ENCODE measurements at regions not wholly inside any gene's neighbourhood (a gene's known extent, or its start where the extent isn't known, plus 50 kb on each side); places are given as distances from the start of the nearest gene placed in this dataset.
"Not testable (repeated sequence)": the region's sequence is repeated elsewhere in the genome, so short reads cannot be mapped to it uniquely, and the experiment has no call there.

- intact Hi-C loops (cut with DNase I; ENCODE audit: low total_unique reads), result no loop called here
- peaks cover 0 to 22% (median 6%) of the 10 kb centered on the region in 4 donors for H3K9me3 ChIP-seq
- DNase-seq, result no peak
- H3K36me3 ChIP-seq, result no peaks in the 10 kb centered on the region
- H3K4me3 ChIP-seq, result no peak overlapping the region
- TF ChIP-seq CTCF (IDR thresholded peaks at IDR 0.05) (no peak), POLR2A (IDR thresholded peaks at IDR 0.05) (no peak), POLR2AphosphoS5 (IDR thresholded peaks at IDR 0.05) (no peak), EP300 (IDR thresholded peaks at IDR 0.05) (no peak)
- H3K4me1 ChIP-seq, result no peaks in the 10 kb centered on the region
- 78 to 92% (median 89%) methylated on average over 3 of the region's 3 CpGs for WGBS, 5 donors
- no peaks in the 10 kb centered on the region for H3K27me3 ChIP-seq
- H3K27ac ChIP-seq, result no peak overlapping the region
Measured at GRCh38 chr7:19958309-19958896, 185.0 kb upstream of the TMEM196 start.

- DNase-seq, result no peak
- WGBS, 5 donors, result 64 to 96% (median 86%) methylated on average over 1 of the region's 1 CpG
- no peak overlapping the region for H3K27ac ChIP-seq
- no peaks in the 10 kb centered on the region for H3K27me3 ChIP-seq
- TF ChIP-seq CTCF (IDR thresholded peaks at IDR 0.05) (no peak), EP300 (IDR thresholded peaks at IDR 0.05) (no peak)
- peaks cover 0 to 22% (median 9%) of the 10 kb centered on the region in 4 donors for H3K9me3 ChIP-seq
- no peak overlapping the region for H3K4me3 ChIP-seq
- intact Hi-C loops (cut with DNase I; ENCODE audit: low total_unique reads), result no loop called here
- no peaks in the 10 kb centered on the region for H3K4me1 ChIP-seq
- H3K36me3 ChIP-seq, result no peaks in the 10 kb centered on the region
Measured at GRCh38 chr7:19957664-19958063, 184.2 kb upstream of the TMEM196 start.

GRCh38 chr7:19954166-19954565 lies 180.7 kb upstream of the TMEM196 start:
- H3K27me3 ChIP-seq; intact Hi-C loops (cut with DNase I; ENCODE audit: low total_unique reads); DNase-seq; H3K36me3 ChIP-seq; H3K4me1 ChIP-seq; H3K4me3 ChIP-seq; H3K27ac ChIP-seq: not testable (repeated sequence)
- peaks cover 0 to 31% (median 14%) of the 10 kb centered on the region in 4 donors for H3K9me3 ChIP-seq
- 68 to 90% (median 72%) methylated on average over 4 to 7 of the region's 7 CpGs for WGBS, 5 donors

GRCh38 chr7:19953411-19953810 lies 180.0 kb upstream of the TMEM196 start:
- H3K4me3 ChIP-seq; H3K36me3 ChIP-seq; DNase-seq; H3K4me1 ChIP-seq; H3K27me3 ChIP-seq; intact Hi-C loops (cut with DNase I; ENCODE audit: low total_unique reads); H3K27ac ChIP-seq: not testable (repeated sequence)
- WGBS, 5 donors, result 91 to 93% (median 92%) methylated on average over 5 of the region's 5 CpGs
- H3K9me3 ChIP-seq, result peaks cover 0 to 35% (median 16%) of the 10 kb centered on the region in 4 donors

GRCh38 chr7:19948160-19948559 lies 174.7 kb upstream of the TMEM196 start:
- H3K4me3 ChIP-seq, result no peak overlapping the region
- peaks cover 0 to 25% (median 5%) of the 10 kb centered on the region in 4 donors for H3K9me3 ChIP-seq
- intact Hi-C loops (cut with DNase I; ENCODE audit: low total_unique reads), result no loop called here
- H3K27me3 ChIP-seq, result no peaks in the 10 kb centered on the region
- H3K4me1 ChIP-seq, result no peaks in the 10 kb centered on the region
- 64 to 82% (median 78%) methylated on average over 3 of the region's 3 CpGs for WGBS, 5 donors
- no peak for DNase-seq
- H3K36me3 ChIP-seq, result no peaks in the 10 kb centered on the region
- H3K27ac ChIP-seq, result no peak overlapping the region
- no peak for TF ChIP-seq EP300 (IDR thresholded peaks at IDR 0.05)

- no peaks in the 10 kb centered on the region for H3K4me1 ChIP-seq
- intact Hi-C loops (cut with DNase I; ENCODE audit: low total_unique reads), result no loop called here
- no peaks in the 10 kb centered on the region for H3K27me3 ChIP-seq
- no peak for DNase-seq
- TF ChIP-seq POLR2A (IDR thresholded peaks at IDR 0.05) (no peak), CTCF (IDR thresholded peaks at IDR 0.05) (no peak), POLR2AphosphoS5 (IDR thresholded peaks at IDR 0.05) (no peak), EP300 (IDR thresholded peaks at IDR 0.05) (no peak)
- H3K27ac ChIP-seq, result no peak overlapping the region
- no peak overlapping the region for H3K4me3 ChIP-seq
- H3K9me3 ChIP-seq, result peaks cover 0 to 11% (median 0%) of the 10 kb centered on the region in 4 donors
- no peaks in the 10 kb centered on the region for H3K36me3 ChIP-seq
- 73 to 81% (median 77%) methylated on average over 5 of the region's 5 CpGs for WGBS, 5 donors
Measured at GRCh38 chr7:19944363-19945120, 171.1 kb upstream of the TMEM196 start.

Measured in stomach (tissue), 8 donors.